K562 (cell line): ENCODE measurements at regions not wholly inside any gene's neighbourhood (a gene's known extent, or its start where the extent isn't known, plus 50 kb on each side); places are given as distances from the start of the nearest gene placed in this dataset.

Experiments used
- ADNP ChIP-seq: fragments of 200-800 bp; sonication (Bioruptor generic); IDR thresholded peaks from 2 replicates; pipeline ENCODE4 v1.6.1; 2016; ENCODE audit warnings: missing genetic modification characterization, missing compliant biosample characterization
- ETV1 ChIP-seq: fragments of 450-650 bp; conservative IDR thresholded peaks from 2 replicates; pipeline ENCODE4 v1.6.1; 2016; ENCODE audit warnings: missing genetic modification characterization, control low read depth, low read depth, missing compliant biosample characterization
- FOXK1 ChIP-seq: sonication (generic); formaldehyde crosslinking; IDR thresholded peaks from 2 replicates; pipeline ENCODE4 v1.8.0; 2022; ENCODE audit warnings: missing genetic modification reagents, mild to moderate bottlenecking, borderline replicate concordance
- GTF2E2 ChIP-seq: fragments of 200-800 bp; sonication (Bioruptor generic); IDR thresholded peaks from 2 replicates; pipeline ENCODE4 v1.6.1; 2016; ENCODE audit warnings: missing genetic modification characterization, missing compliant biosample characterization
- KDM1A ChIP-seq, 2 experiments: fragments of 450-650 bp; IDR thresholded peaks; 2 replicates each; pipeline ENCODE4 v1.6.1; 2016; ENCODE audit warnings: mild to moderate bottlenecking in 2 of 2
- LCOR ChIP-seq: sonication (generic); formaldehyde crosslinking; IDR thresholded peaks from 2 replicates; pipeline ENCODE4 v1.8.0; 2022; ENCODE audit warnings: mild to moderate bottlenecking, missing genetic modification reagents
- MXI1 ChIP-seq: IDR thresholded peaks from 2 replicates; pipeline ENCODE4 v1.6.1; 2011; ENCODE audit warnings: low read depth, mild to moderate bottlenecking, improper control_type of control experiment, low read length
- SMARCC2 ChIP-seq: fragments of 450-650 bp; IDR thresholded peaks from 2 replicates; pipeline ENCODE4 v1.6.1; 2017; ENCODE audit warnings: antibody characterized with exemption, moderate library complexity, mild to moderate bottlenecking, low read depth
- SNRNP70 ChIP-seq: fragments of 200-400 bp; formaldehyde crosslinking; optimal IDR thresholded peaks from 2 replicates; pipeline ENCODE3; 2017; ENCODE audit warnings: low read depth, low read length
- ZFP36 ChIP-seq: fragments of 150-350 bp; IDR thresholded peaks from 2 replicates; pipeline ENCODE4 v1.6.1; 2018; ENCODE audit warnings: low read length, low read depth; ENCODE audit not compliant: partially characterized antibody
- ZFPM2 ChIP-seq: fragments of 250-450 bp; sonication (Bioruptor Pico); IDR thresholded peaks from 2 replicates; pipeline ENCODE4 v1.5.1; 2022; ENCODE audit warnings: mild to moderate bottlenecking
- ZNF146 ChIP-seq: IDR thresholded peaks from one replicate; pipeline ENCODE4 v1.6.1; 2018; ENCODE audit warnings: missing compliant biosample characterization; ENCODE audit not compliant: unreplicated experiment
- TF ChIP-seq, protein P1 (sequence below): fragments of 450-650 bp; formaldehyde crosslinking; IDR thresholded peaks from 2 replicates; pipeline ENCODE4 v1.4.0; 2020; ENCODE audit warnings: mild to moderate bottlenecking, mixed read lengths
- TF ChIP-seq, protein P2 (sequence below): fragments of 150-350 bp; IDR thresholded peaks from 2 replicates; pipeline ENCODE4 v1.6.1; 2014; ENCODE audit warnings: low read depth, mild to moderate bottlenecking, low read length, borderline replicate concordance
- TF ChIP-seq, protein P3 (sequence below): fragments of 250-450 bp; sonication (Bioruptor Pico); IDR thresholded peaks from 2 replicates; pipeline ENCODE4 v1.8.0; 2022; ENCODE audit warnings: moderate library complexity, mild to moderate bottlenecking, inconsistent platforms
- TF ChIP-seq, protein P4 (sequence below): sonication (generic); formaldehyde crosslinking; IDR thresholded peaks from 2 replicates; pipeline ENCODE4 v1.4.0; 2020; ENCODE audit warnings: mild to moderate bottlenecking, missing genetic modification reagents
- TF ChIP-seq, protein P5 (sequence below): fragments of 250-450 bp; sonication (Bioruptor Pico); IDR thresholded peaks from 2 replicates; pipeline ENCODE4 v1.5.0; 2022; ENCODE audit warnings: mild to moderate bottlenecking

DNA sequence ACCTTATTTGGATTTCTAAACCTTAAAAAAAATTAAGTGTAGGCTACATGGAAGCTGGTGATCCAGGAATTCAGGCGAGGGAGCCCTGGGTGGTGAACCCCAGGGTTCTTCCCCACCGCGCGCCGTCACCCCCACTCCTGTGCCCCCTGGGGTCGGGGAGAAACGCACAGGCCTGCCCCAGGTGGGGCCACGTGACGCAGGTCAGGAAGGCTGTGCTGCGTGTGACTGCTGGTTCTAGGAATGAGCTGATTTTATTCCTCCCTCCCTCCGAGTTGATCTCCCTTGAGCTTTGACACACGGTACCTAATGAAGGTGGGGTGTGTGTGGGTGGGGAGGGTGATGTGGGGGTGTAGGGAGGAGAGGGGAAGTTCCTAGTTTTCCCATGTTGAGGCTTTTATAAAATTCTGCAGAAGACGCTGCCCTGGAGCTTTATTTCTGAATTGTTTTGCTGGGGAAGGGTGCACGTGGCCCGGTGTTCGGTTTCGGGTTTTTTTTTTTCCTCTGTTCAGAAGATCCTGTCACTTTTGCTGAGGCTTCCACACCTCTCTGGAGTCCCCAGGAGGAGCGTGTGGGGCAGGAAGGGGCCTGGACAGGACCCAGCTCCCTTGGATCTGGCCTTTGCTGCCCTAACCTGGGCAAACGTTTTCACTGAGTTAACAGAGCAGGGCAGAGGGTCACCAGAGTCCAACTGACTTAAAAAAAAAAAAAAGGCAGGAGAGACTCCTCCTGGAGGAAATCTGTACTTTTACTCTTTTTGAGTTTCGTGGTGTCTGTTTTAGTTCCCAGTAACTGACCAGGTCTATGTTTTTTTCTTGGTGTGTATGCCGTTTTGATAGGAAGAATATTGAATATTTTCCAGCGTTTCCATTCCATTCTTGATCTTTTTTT, 55.8 kb upstream of the GSE1 start (continued):
- TF ChIP-seq, protein P1, sequence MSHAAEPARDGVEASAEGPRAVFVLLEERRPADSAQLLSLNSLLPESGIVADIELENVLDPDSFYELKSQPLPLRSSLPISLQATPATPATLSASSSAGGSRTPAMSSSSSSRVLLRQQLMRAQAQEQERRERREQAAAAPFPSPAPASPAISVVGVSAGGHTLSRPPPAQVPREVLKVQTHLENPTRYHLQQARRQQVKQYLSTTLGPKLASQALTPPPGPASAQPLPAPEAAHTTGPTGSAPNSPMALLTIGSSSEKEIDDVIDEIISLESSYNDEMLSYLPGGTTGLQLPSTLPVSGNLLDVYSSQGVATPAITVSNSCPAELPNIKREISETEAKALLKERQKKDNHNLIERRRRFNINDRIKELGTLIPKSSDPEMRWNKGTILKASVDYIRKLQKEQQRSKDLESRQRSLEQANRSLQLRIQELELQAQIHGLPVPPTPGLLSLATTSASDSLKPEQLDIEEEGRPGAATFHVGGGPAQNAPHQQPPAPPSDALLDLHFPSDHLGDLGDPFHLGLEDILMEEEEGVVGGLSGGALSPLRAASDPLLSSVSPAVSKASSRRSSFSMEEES (CRISPR knock-in tag) = peak; percentile 51
- TF ChIP-seq, protein P2, sequence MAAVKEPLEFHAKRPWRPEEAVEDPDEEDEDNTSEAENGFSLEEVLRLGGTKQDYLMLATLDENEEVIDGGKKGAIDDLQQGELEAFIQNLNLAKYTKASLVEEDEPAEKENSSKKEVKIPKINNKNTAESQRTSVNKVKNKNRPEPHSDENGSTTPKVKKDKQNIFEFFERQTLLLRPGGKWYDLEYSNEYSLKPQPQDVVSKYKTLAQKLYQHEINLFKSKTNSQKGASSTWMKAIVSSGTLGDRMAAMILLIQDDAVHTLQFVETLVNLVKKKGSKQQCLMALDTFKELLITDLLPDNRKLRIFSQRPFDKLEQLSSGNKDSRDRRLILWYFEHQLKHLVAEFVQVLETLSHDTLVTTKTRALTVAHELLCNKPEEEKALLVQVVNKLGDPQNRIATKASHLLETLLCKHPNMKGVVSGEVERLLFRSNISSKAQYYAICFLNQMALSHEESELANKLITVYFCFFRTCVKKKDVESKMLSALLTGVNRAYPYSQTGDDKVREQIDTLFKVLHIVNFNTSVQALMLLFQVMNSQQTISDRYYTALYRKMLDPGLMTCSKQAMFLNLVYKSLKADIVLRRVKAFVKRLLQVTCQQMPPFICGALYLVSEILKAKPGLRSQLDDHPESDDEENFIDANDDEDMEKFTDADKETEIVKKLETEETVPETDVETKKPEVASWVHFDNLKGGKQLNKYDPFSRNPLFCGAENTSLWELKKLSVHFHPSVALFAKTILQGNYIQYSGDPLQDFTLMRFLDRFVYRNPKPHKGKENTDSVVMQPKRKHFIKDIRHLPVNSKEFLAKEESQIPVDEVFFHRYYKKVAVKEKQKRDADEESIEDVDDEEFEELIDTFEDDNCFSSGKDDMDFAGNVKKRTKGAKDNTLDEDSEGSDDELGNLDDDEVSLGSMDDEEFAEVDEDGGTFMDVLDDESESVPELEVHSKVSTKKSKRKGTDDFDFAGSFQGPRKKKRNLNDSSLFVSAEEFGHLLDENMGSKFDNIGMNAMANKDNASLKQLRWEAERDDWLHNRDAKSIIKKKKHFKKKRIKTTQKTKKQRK = no peak
- 0 out of 2 replicates have a peak, but pooled peaks have one; percentile 8 for TF ChIP-seq ETV1
- TF ChIP-seq, protein P3, sequence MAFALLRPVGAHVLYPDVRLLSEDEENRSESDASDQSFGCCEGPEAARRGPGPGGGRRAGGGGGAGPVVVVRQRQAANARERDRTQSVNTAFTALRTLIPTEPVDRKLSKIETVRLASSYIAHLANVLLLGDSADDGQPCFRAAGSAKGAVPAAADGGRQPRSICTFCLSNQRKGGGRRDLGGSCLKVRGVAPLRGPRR (CRISPR knock-in tag) = no peak
- no peak for TF ChIP-seq KDM1A (IDR thresholded peaks at IDR 0.05)
- no peak for TF ChIP-seq LCOR (CRISPR knock-in tag)
- TF ChIP-seq, protein P4, sequence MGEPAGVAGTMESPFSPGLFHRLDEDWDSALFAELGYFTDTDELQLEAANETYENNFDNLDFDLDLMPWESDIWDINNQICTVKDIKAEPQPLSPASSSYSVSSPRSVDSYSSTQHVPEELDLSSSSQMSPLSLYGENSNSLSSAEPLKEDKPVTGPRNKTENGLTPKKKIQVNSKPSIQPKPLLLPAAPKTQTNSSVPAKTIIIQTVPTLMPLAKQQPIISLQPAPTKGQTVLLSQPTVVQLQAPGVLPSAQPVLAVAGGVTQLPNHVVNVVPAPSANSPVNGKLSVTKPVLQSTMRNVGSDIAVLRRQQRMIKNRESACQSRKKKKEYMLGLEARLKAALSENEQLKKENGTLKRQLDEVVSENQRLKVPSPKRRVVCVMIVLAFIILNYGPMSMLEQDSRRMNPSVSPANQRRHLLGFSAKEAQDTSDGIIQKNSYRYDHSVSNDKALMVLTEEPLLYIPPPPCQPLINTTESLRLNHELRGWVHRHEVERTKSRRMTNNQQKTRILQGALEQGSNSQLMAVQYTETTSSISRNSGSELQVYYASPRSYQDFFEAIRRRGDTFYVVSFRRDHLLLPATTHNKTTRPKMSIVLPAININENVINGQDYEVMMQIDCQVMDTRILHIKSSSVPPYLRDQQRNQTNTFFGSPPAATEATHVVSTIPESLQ (CRISPR knock-in tag) = no peak
- no peak for TF ChIP-seq FOXK1 (CRISPR knock-in tag)
- no peak for TF ChIP-seq ADNP (tag)
- no peak for TF ChIP-seq SNRNP70
- TF ChIP-seq, protein P5, sequence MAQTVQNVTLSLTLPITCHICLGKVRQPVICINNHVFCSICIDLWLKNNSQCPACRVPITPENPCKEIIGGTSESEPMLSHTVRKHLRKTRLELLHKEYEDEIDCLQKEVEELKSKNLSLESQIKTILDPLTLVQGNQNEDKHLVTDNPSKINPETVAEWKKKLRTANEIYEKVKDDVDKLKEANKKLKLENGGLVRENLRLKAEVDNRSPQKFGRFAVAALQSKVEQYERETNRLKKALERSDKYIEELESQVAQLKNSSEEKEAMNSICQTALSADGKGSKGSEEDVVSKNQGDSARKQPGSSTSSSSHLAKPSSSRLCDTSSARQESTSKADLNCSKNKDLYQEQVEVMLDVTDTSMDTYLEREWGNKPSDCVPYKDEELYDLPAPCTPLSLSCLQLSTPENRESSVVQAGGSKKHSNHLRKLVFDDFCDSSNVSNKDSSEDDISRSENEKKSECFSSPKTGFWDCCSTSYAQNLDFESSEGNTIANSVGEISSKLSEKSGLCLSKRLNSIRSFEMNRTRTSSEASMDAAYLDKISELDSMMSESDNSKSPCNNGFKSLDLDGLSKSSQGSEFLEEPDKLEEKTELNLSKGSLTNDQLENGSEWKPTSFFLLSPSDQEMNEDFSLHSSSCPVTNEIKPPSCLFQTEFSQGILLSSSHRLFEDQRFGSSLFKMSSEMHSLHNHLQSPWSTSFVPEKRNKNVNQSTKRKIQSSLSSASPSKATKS (CRISPR knock-in tag) = no peak
- 0 out of 2 replicates have a peak, but pooled peaks have one; percentile 9 for TF ChIP-seq GTF2E2 (tag)
- TF ChIP-seq MXI1 = peak; percentile 79
- TF ChIP-seq SMARCC2 = peak; percentile 14; the same call in 1 of the 2 replicates
- TF ChIP-seq ZNF146 (CRISPR knock-in tag) = no peak
- no peak for TF ChIP-seq ZFPM2 (CRISPR knock-in tag)
- TF ChIP-seq ZFP36 = peak; percentile 17
